GM21723 (cell line): ENCODE measurements at regions not wholly inside any gene's neighbourhood (a gene's known extent, or its start where the extent isn't known, plus 50 kb on each side); places are given as distances from the start of the nearest gene placed in this dataset.
"Not testable (repeated sequence)": the region's sequence is repeated elsewhere in the genome, so short reads cannot be mapped to it uniquely, and the experiment has no call there.

Experiments used
- ATAC-seq: cut with Tn5 transposase; IDR thresholded peaks from one replicate; pipeline ENCODE4 v1.9.1; 2021; ENCODE audit warnings: mild to moderate bottlenecking, moderate library complexity; ENCODE audit not compliant: unreplicated experiment

DNA sequence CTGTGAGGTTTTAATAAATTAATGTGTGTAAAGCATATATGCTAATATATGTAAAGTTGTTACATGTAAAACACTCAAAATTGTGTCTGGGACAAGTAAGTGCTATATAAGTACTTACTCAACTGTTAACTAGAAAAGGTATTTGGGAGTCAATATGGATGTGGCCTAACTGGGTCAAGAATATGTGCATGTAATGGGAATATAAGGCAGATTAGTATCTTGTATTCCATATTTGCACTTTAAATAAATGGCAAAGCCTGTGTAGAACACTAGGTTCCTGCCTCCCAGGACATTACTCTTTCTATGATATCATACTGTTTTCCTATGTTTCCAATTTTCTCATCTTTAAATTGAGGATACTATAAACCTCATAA, 270.6 kb downstream of the FBXO8 start:
- no peak for ATAC-seq

DNA sequence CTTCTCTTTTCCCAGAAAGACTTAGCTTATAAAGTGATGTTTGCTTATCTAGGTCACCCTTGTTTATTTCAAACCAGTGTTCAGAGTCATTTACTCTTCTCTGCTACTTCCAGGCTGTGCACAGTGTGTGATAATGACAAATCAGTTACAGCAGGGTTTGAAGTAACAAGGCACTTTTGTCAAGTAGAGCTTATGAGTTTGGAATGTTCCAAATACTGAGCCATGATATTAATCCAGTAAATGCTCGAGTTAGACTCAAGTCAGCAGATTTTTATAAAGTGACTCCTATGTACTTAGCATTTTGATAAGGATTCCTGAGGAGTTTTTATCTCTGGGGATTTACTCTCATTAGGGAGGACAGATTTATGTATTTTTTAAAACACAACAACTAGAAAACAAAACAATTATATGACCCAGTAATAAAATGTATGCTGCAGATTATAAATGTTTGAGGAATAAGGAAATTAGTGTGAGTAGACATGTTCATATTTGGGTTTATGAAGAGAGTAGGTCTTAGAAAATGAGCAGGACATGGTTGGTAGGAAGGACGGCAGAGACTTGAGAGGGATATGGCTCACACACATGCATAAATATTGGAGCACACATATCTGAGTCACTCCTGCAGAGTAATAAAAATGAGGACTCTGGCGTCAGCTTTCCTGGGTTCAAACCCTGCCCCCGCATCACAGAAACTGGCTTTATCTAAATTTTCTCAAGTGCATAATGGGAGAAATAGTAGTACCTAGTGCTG, 271.2 kb downstream of the FBXO8 start:
- no peak for ATAC-seq

DNA sequence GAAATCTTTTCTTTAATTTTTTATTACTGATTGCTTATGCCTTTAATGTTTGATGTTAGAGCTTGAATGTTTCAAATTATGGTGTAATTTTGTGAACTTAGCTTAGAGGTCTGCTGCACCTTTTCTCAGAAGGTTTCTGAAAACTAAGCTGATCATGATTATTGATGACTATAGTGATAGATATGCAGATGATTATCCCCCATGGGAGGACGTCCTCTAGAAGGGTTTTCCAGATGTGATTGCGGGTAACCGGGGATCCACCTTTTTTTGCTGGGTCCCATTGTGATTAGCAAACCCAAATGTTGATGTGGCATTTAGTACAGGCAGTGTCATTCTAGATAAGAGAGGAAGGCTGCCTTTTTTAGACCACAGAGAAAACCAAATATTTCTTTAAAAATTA, 272.9 kb downstream of the FBXO8 start:
- no peak for ATAC-seq

DNA sequence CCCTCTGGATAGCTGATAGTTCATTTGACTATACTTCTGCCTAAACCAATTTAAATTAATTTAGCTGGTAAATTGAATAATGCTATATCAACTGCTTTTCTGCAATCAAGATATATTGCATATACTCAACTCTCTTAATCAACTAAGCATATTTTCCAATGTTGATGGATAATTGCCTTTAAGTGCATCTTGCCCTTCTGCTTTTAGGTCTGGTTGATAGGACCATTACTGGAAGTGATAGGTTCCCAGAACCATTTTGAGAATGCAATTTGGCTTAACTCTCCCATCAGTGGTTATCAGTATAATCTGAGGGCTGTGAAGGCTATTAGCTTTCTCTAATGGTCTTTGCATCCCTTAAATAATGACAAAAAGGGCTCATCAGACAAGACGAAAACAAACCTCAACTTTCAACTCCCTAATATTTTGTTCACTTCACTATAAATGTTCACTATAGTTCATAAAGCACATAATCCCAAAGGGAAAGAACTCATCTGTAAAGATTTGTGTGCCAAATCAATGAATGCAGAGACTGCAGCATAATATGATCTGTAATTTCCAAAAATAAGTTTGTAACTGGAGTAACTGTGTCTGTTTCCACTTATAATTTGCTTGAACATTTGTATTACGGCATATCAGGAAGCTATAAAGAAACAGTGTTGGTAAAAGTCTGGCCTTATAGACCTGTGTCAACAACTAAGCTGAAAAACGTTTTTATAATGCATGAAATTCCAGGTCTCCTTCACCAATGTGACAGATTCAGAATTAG, 273.6 kb downstream of the FBXO8 start:
- no peak for ATAC-seq

GRCh38 chr4:174005422-174005821, 278.0 kb downstream of the FBXO8 start:
- no peak for ATAC-seq

- ATAC-seq: no peak
These were observed 284.9 kb downstream of the FBXO8 start for GRCh38 chr4:173998471-173999144.

DNA sequence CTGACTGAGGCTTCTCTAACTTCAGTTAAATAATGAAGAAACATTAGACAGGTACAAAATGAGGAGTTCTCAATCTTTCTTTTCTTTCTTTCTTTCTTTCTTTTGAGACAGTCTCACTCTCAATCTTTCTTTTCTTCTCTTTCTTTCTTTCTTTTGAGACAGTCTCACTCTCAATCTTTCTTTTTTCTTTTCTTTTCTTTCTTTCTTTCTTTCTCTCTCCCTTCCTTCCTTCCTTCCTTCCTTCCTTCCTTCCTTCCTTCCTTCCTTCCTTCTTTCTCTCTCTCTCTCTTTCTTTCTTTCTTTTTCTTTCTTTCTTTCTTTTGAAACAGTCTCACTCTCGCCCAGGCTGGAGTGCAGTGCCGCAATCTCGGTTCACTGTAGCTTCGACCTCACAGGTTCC, 287.7 kb downstream of the FBXO8 start:
- ATAC-seq: not testable (repeated sequence)

- ATAC-seq: no peak
These were observed 291.7 kb downstream of the FBXO8 start for GRCh38 chr4:173991814-173992213.

- ATAC-seq: no peak
These were observed 292.2 kb downstream of the FBXO8 start for GRCh38 chr4:173991316-173991715.

GRCh38 chr4:173990869-173991210, 292.6 kb downstream of the FBXO8 start:
- no peak for ATAC-seq

GRCh38 chr4:173990126-173990868, 293.2 kb downstream of the FBXO8 start:
- ATAC-seq: peak; percentile 59

DNA sequence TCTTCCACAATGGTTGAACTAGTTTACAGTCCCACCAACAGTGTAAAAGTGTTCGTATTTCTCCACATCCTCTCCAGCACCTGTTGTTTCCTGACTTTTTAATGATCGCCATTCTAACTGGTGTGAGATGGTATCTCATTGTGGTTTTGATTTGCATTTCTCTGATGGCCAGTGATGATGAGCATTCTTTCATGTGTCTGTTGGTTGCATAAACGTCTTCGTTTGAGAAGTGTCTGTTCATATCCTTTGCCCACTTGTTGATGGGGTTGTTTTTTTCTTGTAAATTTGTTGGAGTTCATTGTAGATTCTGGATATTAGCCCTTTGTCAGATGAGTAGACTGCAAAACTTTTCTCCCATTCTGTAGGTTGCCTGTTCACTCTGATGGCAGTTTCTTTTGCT, 319.9 kb downstream of the FBXO8 start:
- ATAC-seq: not testable (repeated sequence)

GRCh38 chr4:173960398-173960797, 323.1 kb downstream of the FBXO8 start:
- ATAC-seq: no peak

DNA sequence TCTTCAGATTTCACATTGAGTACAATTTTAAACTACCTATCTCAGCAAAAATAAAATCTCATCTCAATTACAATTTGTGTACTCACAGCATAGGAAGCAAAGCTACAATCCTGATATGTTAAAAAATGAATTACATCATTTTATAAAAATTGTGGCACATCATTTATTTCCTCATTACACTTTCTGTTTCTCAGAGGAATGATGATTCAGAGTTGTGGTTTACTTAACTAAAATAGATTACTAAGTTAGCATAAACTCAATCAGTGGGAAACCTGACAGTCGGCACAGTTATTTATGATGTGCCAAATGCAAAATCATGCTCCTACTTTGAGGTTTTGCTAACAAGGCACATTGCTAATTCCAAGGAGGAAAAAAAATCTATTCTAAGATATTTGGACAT, 325.0 kb downstream of the FBXO8 start:
- ATAC-seq: no peak

DNA sequence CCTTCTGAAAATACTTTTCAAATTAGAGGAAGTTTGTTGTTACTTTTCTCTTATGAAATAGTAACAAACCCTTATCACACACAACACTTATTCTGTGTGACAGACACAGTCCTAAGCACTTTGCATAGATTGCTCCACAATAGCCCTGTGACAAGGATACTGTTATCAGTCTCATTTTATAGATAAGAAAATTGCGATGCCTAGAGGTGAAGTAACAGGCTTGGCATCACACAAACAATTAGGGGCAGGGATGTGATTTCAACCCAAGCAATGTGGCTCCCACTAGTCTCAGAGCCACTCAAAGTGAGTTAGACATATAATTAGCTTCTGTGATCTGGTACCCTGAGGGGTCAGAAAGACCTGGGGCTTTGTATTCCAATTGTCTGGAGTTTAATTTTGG, 339.9 kb downstream of the FBXO8 start:
- no peak for ATAC-seq

DNA sequence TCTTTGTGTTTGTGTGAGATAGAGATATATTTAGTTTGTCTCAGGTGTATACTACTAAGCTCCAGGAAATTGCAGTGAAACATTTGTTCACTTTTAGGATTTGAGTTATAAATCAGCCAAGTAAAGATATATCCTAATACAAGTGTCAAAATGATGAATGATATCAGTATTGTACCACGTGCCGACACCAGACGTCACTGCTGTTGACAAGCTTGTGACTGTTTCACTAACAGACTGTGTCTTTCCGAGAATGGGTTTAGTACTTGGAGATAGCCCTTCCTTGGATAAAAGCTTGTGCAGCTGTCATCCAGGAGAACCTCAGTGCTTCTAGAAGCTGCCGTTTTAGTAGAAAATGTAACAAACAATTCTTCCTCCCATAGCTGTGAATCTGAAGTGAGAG, 343.3 kb downstream of the FBXO8 start:
- no peak for ATAC-seq

DNA sequence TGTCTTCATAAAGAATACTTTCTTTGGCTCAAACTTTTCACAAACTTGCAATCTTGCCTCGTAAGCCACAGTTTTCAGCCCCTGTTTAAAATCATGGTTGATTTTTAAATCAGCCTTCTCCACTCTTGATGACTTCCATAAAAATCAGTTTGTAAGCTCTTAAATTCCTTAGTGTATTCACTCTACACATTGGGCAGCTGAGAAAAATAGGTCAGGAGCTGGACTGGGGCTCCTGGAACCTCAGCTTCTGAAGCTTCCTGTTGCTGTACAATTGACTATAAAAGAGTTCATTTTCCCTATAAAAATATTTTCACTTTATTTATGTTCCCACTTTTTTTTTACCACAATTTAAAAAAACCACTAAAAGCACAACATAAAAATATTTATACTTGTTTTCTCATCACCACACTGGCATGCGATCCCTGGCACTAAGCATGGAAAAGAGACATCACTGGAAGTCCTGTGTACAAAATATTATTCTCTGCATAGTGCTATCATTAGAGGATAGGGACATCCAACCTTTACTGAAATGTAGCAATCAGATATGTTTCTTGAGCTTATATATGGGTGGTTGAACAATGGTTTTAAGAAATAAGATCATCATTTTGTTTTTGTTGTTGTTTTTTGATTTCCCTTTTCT, 345.7 kb downstream of the FBXO8 start:
- no peak for ATAC-seq

GRCh38 chr4:173936861-173937260, 346.6 kb downstream of the FBXO8 start:
- no peak for ATAC-seq

GRCh38 chr4:173935622-173936405, 347.7 kb downstream of the FBXO8 start:
- no peak for ATAC-seq
